BE2C (cell line): ENCODE measurements at regions not wholly inside any gene's neighbourhood (a gene's known extent, or its start where the extent isn't known, plus 50 kb on each side); places are given as distances from the start of the nearest gene placed in this dataset.
"Not testable (repeated sequence)": the region's sequence is repeated elsewhere in the genome, so short reads cannot be mapped to it uniquely, and the experiment has no call there.

ENCODE experiments used
- DNase-seq: peaks from one replicate; pipeline ENCODE4 v3.0.0-alpha.2; 2020
- H3K27me3 ChIP-seq: fragments of 250-450 bp; sonication (Bioruptor Pico); 2 replicates; pipeline ENCODE4 v1.5.1; 2020; ENCODE audit warnings: mild to moderate bottlenecking
- H3K36me3 ChIP-seq: fragments of 250-450 bp; sonication (Bioruptor Pico); 2 replicates; pipeline ENCODE4 v1.5.1; 2020; ENCODE audit warnings: mild to moderate bottlenecking
- H3K4me1 ChIP-seq: fragments of 250-450 bp; sonication (Bioruptor Pico); 2 replicates; pipeline ENCODE4 v1.5.1; 2020
- H3K4me3 ChIP-seq: 2 replicates; pipeline ENCODE4 v1.5.1; 2011; ENCODE audit warnings: low read depth, low read length
- H3K9me3 ChIP-seq: fragments of 250-450 bp; sonication (Bioruptor Pico); 2 replicates; pipeline ENCODE4 v1.5.1; 2020
- TF ChIP-seq, protein P1 (sequence below): IDR thresholded peaks from 2 replicates; pipeline ENCODE4 v1.5.1; 2012; ENCODE audit warnings: mild to moderate bottlenecking, low read depth, low read length

- no peaks in the 10 kb centered on the region for H3K27me3 ChIP-seq
- no peak overlapping the region for H3K4me3 ChIP-seq
- TF ChIP-seq, protein P1, sequence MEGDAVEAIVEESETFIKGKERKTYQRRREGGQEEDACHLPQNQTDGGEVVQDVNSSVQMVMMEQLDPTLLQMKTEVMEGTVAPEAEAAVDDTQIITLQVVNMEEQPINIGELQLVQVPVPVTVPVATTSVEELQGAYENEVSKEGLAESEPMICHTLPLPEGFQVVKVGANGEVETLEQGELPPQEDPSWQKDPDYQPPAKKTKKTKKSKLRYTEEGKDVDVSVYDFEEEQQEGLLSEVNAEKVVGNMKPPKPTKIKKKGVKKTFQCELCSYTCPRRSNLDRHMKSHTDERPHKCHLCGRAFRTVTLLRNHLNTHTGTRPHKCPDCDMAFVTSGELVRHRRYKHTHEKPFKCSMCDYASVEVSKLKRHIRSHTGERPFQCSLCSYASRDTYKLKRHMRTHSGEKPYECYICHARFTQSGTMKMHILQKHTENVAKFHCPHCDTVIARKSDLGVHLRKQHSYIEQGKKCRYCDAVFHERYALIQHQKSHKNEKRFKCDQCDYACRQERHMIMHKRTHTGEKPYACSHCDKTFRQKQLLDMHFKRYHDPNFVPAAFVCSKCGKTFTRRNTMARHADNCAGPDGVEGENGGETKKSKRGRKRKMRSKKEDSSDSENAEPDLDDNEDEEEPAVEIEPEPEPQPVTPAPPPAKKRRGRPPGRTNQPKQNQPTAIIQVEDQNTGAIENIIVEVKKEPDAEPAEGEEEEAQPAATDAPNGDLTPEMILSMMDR: no peak
- no peak for DNase-seq
- H3K9me3 ChIP-seq: no peaks in the 10 kb centered on the region
- H3K4me1 ChIP-seq: no peaks in the 10 kb centered on the region
- H3K36me3 ChIP-seq: no peaks in the 10 kb centered on the region
Observed at GRCh38 chr13:44690376-44690775, 114.2 kb upstream of the TSC22D1 start.

GRCh38 chr13:44688652-44689051 is 112.5 kb upstream of the TSC22D1 start:
- Histone ChIP-seq H3K9me3 (no peaks in the 10 kb centered on the region), H3K4me1 (no peaks in the 10 kb centered on the region), H3K27me3 (no peaks in the 10 kb centered on the region; the same call in 1 of the 2 replicates), H3K36me3 (no peaks in the 10 kb centered on the region), H3K4me3 (no peak overlapping the region)
- TF ChIP-seq, protein P1: no peak
- DNase-seq: no peak

DNA sequence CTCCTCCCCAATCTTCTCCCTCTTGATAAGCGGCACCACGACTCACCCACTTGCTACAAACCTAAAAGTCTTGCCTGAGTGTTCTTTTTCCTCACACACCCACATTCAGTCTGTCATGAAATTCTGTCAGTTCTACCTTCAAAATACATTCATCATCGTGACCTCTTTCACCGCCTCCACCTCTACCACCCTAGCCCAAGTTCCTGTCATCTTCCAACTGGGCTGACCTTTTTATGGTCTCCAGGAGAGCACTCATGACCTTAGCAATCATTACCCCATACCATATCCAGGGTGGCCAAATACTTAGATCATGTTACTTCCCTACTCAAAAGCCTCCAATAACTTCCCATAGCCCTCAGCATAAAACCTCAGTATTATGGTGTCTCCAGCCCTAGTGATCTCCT is 110.4 kb upstream of the TSC22D1 start:
- DNase-seq: no peak
- TF ChIP-seq, protein P1: no peak
- Histone ChIP-seq H3K27me3 (no peaks in the 10 kb centered on the region; the same call in 1 of the 2 replicates), H3K4me3 (no peak overlapping the region), H3K9me3 (no peaks in the 10 kb centered on the region), H3K4me1 (no peaks in the 10 kb centered on the region), H3K36me3 (no peaks in the 10 kb centered on the region)

DNA sequence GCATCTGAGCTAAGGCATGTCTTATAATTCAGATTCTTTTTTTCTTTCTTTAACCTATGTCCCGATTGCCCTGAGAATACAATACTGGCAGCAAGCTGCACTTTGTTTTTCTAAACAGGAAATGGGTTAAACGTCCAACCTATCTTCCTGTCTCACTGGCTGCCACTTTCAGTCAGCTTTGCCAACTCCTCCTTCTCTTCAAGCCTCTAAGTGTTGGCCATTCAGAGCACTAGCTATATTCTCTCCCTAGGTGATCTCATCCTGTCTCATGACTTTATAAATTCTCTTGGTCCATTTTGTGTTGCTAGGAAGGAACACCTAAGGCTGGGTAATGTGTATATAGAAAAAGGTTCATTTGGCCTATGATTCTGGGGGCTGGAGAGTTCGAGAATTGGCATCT is 109.5 kb upstream of the TSC22D1 start:
- TF ChIP-seq, protein P1: no peak
- H3K27me3 ChIP-seq: no peaks in the 10 kb centered on the region; the same call in 1 of the 2 replicates
- no peaks in the 10 kb centered on the region for H3K4me1 ChIP-seq
- H3K9me3 ChIP-seq: no peaks in the 10 kb centered on the region
- H3K36me3 ChIP-seq: no peaks in the 10 kb centered on the region
- H3K4me3 ChIP-seq: no peak overlapping the region
- DNase-seq: no peak

- not testable (repeated sequence) for H3K36me3 ChIP-seq, H3K4me3 ChIP-seq, H3K4me1 ChIP-seq, DNase-seq, H3K9me3 ChIP-seq, H3K27me3 ChIP-seq
Observed at GRCh38 chr13:44682416-44682815, 106.3 kb upstream of the TSC22D1 start.

GRCh38 chr13:44680746-44681355 is 104.7 kb upstream of the TSC22D1 start:
- TF ChIP-seq, protein P1: no peak
- H3K4me1 ChIP-seq: no peaks in the 10 kb centered on the region
- DNase-seq: no peak
- no peaks in the 10 kb centered on the region for H3K9me3 ChIP-seq
- H3K27me3 ChIP-seq: no peaks in the 10 kb centered on the region; the same call in 1 of the 2 replicates
- no peak overlapping the region for H3K4me3 ChIP-seq
- no peaks in the 10 kb centered on the region for H3K36me3 ChIP-seq

GRCh38 chr13:44679597-44679996 is 103.5 kb upstream of the TSC22D1 start:
- Histone ChIP-seq H3K36me3 (no peaks in the 10 kb centered on the region), H3K4me3 (no peak overlapping the region), H3K9me3 (no peaks in the 10 kb centered on the region), H3K27me3 (no peaks in the 10 kb centered on the region), H3K4me1 (no peaks in the 10 kb centered on the region)
- TF ChIP-seq, protein P1: no peak
- no peak for DNase-seq
